HG02973 (cell line): ENCODE measurements at regions not wholly inside any gene's neighbourhood (a gene's known extent, or its start where the extent isn't known, plus 50 kb on each side); places are given as distances from the start of the nearest gene placed in this dataset.
"Not testable (repeated sequence)": the region's sequence is repeated elsewhere in the genome, so short reads cannot be mapped to it uniquely, and the experiment has no call there.

Source experiments
- ATAC-seq: cut with Tn5 transposase; IDR thresholded peaks from one replicate; pipeline ENCODE4 v1.9.1; 2021; ENCODE audit warnings: moderate library complexity; ENCODE audit not compliant: unreplicated experiment

DNA sequence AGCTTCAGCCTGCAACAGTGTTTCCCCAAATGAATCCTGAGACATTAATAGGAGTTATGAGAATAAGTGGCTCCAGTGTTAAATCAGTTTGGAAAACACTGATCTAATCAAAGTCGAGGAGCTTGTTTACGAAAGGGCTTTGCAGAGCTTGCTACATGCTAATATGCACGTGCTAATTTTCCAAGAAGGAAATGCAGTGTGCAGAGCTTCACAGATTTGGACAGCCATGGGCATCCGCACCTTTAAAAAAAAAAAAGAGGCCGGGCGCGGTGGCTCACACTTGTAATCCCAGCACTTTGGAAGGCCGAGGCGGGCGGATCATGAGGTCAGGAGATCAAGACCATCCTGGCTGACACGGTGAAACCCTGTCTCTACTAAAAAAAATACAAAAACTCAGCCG is 79.7 kb upstream of the LMO2 start:
- ATAC-seq, result not testable (repeated sequence)

DNA sequence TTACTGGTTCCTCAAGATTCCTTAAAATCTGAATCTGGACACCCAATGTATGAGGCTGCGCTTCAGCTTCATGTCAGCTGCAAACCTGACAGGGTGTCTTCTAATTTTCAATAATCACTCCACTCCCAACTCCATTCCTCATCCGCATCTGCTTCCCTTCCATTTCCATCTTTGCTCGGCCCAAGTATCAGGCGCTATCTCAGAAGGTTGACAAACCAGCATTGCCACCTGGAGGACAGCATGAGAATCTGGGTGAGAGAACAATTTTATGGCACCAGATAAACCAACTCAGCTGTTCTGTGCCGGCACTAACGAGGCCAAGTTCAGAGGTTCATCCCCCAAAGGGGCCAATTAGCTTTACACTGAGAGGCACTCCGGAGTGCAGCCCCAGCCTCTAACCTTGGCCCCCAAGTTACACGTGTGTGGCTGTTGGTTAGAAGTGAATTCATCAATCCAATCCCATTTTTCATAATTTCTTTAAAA is 79.1 kb upstream of the LMO2 start:
- no peak for ATAC-seq

DNA sequence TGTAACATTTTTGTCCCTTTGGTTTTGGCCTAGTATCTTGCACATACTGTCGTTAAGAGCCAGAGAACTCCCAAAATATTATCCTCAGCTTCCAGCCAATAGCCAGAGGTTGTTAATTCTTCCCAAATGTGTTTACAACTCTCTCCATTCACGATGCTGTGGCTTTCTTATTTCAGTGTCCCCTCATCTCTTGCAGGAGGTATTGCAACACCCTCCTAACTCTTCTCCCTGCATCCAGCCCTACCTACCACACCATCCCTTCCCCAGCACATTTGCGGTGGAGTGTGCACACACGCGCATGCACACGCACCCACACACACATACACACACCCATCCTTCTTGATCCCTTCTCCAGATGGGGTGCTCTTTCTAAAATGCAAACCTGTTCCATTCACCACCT is 75.6 kb upstream of the LMO2 start:
- no peak for ATAC-seq

DNA sequence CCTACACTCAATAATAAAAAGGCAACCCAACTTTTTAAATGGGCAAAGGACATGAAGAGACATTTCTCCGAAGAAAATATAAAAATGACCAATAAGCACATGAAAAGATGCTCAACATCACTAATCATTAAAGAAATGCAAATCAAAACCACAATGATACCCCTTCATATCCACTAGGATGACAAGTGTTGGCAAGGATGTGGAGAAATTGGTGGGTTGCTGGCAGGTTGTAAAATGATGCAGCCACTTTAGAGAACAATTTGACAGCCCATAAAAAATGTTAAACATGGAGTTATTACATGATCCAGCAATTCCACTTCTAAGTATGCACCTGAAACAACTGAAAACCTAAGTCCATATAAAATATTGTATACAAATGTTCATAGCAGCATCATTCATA is 73.2 kb upstream of the LMO2 start:
- no peak for ATAC-seq

DNA sequence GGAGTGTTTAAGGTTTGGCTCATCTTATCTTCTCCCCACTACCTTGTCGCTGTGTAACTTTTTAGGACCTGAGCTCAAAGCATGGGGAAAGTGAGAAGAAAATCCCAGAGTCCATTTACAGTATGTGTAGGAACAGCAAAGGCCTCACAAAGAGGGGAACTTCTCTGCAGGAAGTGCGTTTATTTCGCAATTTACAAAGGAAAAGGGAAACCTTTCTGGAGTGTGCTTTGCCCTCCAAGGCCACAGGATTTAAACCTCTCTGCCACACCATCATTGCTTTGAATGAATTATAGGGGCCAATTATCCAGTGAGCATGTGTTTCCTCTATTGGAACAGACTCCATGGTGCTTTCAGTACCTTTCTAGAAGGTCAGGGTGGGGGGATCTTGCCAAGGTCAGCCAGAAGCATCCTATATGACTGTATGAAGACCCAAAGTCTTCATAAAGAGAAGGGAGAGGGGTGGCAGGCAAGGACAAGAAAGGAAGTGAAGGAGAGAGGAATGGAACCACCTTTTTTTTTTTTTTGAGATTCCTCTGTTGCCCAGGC is 68.1 kb upstream of the LMO2 start:
- ATAC-seq, result no peak

DNA sequence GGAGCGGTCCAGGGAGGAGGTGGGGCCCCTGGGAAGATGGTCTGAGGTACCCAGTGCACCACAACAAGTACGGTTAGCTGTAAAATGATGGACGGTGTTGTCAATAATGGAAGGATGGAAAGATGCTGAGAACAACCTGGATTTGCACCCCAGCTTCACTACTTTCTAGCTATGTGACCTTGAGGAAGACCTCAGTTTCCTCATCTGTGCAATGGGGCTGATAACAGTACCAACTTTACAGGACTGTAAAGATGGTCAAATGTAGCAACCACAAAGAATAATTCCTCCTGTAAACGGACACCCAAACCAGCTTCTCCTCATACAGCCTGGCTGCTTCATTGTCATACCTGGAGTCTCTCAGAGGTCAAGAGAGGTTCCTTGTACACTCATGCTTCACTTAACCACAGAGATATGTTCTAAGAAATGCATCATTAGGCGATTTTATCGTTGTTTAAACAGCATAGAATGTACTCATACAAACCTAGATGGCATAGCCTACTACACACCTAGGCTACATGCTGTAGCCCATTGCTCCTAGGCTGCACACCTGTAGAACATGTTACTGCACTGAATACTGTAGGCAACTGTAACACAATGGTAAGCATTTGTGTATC is 65.5 kb upstream of the LMO2 start:
- ATAC-seq, result no peak

DNA sequence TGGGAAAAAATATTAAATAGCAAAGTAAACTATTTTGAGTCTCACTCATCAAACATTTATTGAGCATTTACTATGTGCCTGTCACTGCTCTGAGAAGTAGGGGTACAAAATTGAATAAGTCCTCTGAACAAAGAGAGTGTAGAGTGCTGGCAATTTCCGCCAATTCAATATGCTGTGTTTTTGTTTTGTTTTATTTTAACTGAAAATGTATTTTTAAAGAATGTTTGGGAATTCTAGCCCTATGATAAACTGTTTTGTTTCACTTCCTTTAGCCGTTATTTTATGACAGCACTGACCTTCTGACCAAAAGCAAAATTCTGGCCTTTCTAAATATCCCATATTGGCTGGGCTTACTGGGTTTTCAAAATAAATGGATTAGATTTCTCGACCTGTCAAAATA is 64.7 kb upstream of the LMO2 start:
- no peak for ATAC-seq

DNA sequence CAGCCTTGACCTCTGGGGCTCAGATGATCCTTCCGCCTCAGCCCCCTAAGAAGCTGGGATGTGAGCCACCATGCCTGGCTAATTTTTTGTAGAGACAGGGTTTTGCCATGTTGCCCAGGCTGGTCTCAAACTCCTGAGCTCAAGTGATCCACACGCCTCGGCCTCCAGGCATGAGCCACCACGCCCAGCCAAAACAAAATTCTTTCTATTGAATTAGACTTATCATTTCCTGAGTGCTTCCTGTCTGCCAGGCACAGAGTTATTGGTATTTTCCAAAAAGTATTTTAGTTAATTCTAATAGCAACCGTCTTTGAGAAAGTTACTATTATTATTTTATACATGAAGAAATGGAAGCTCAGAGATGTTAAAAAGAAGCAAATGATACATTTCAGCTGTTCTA is 61.4 kb upstream of the LMO2 start:
- ATAC-seq, result no peak

DNA sequence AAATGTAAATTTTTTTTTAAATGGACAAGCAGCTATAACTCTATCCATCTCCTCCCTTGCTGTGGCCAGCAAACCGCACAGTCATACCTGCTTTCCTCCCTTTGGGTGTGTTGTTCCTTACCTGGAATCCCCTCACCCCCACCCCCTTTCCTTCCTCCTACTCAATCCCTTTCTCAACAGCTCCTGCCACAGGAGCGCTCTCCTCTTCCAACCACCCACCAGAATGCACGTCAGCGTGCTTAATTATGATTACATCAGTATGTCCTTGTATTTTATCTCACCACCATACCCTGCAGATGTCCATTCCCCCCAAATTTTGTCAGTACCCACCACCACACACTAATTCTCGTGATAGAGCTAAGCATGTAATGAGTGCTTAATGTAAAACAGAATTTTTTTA is 60.9 kb upstream of the LMO2 start:
- ATAC-seq, result no peak

DNA sequence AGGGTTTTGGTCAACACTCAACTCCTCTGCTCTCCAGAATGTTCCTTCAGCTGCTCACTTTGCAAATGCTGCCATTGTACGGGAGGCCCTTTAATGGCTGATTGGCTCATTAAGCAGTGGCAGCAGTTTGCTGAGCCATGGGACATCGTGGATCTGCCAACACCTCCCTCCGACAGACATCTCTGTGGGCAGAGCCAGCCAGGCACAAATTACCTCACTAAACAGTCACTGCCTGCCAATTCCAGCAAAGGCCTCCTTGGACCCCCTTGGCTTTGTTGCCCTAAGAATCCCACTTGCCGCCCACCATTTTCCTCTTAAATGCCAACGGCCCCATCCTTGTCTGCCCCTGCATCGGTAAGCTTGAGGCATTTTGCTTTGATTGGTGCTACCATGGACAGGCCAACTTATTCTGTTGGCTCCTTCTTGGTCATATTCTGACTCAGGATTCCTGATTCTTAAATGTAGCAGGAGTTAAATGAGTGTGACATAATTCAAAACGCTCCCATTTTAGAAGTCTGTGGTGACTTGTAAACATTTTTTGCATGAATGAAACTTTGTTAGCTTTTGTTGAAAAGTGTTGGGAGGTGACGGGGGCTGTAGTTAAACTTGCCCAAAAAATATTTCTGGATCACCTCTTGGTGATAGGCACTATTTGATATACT is 57.5 kb upstream of the LMO2 start:
- no peak for ATAC-seq

DNA sequence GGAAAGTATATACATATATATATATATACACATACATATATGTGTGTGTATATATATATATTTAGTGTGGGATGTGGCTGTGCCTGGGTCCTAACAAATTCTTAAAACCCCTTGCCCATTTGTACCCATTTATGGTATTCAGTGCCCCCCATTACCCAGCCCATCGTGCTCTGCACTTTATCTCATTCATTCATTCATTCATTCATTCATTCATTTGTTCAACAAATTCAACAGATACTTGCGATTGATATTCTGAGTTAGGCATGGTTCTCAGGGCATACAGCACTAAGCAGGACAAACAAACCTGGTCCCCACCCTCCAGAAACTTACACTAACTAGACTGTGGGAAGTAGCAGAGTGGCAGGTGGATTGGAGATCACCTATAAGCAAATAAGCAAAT is 56.6 kb upstream of the LMO2 start:
- ATAC-seq, result no peak

DNA sequence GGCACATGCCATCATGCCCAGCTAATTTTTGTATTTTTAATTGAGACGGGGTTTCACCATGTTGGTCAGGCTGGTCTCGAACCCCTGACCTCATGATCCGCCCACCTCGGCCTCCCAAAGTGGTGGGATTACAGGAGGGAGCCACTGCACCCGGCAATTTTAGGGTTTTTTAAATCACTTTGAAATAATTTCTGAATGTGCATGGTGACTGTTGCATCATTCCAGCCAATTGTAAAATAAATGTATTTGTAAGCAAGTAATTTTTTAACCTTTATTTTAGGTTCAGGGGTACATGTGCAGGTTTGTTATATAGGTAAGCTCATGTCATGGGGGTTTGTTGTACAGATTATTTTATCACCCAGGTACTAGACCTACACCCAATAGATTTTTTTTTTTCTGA is 56.0 kb upstream of the LMO2 start:
- ATAC-seq, result not testable (repeated sequence)

DNA sequence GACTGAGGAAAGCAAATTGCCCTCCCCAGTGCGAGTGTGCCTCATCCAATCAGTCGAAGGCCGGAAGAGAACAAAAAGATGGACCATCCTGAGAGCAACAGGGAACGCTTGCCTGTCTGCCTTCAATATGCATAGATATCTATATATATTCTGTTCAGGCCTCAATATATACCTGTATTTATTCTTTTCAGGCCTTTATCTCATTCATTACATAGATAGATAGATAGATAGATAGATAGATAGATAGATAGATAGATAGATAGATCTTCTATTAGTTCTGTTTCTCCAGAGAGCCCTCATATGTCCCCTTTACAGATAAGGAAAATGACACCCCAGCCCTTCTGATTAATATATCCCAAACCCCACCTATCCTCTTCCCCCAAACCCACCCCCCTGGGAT is 55.1 kb upstream of the LMO2 start:
- ATAC-seq, result no peak

DNA sequence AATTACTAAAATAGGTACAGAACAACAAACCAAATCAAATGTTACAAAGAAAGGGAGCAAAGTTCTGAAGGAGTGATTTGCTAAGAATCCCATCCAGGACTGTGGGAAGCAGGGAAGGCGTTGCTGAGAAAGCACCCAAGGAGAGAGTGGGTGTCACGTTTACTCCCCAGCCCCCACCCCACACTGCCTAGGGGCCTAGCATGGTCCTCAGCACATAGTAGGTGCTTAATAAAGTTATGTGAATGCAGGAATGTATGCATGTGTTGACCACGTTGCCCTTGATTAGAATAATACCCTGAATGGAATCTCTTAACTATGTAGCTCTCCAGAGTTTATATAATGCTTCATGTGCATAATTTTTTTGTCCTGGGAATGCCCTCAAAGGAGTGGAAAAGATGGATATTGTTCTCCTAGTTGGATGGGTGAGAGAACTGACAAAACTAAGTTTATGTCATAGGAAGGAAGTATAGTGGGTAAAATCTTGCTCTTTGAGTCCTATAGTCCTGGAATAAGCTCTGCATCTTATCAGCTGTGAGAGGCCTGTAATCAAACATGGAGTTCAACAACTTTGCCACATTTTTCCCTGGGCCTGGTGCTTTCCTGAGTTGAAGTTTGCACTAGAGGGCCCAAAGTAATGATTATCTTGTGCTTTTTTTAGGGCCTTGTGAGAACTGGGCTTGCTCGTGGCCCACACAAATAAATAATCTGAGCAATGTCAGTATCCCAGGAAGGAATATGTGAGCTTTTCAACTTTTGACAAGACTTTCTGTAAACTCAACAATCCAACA is 53.8 kb upstream of the LMO2 start:
- no peak for ATAC-seq

DNA sequence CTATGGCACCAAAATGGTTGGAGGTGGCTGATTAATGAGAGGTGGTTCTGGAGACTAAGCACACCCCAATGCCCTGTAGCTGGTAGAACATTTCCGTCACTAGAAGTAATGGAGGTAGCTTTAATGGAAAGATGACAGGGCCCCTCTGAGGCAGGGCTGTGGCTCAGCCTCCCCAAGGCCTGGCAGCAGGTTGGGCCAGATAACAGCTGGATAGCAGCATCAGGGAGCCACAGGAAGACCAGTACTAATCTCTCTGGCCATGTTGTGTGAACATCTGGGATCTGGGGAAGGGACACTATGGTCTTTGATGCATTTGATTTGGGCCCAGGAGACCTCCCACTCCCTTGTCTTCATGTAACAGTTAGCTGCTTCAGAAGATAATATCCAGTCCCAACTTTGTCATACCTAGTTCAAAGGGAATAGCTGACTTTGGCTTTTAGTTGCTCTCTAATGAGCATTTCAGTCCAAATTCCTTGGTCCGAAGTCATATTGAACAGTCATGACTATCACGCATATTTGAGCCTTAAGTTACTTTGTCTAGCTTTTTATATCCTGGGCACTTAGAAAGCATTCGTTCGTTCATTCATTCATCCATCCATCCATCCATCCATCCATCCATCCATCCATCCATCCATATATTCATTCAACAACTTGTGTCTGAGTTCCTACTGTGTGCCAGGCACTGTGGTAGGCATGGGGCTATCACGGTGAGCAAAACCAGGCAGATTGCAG is 53.0 kb upstream of the LMO2 start:
- no peak for ATAC-seq

DNA sequence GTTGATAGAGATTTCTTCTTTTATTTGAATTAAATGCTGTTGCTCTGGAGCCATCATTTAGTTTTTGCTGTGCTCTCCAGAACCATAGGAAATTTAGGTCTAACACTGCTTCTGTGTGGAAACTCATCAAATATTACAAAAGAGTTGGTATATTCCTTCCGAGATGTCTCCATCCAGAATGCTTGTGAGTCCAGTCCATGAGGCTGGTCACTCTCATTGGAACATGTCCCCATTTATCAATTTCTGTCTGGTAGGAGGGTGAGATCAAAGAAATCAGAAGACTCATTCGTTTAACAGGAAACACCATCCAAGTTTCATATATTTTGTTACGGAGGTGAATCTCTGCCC is 52.4 kb upstream of the LMO2 start:
- no peak for ATAC-seq

DNA sequence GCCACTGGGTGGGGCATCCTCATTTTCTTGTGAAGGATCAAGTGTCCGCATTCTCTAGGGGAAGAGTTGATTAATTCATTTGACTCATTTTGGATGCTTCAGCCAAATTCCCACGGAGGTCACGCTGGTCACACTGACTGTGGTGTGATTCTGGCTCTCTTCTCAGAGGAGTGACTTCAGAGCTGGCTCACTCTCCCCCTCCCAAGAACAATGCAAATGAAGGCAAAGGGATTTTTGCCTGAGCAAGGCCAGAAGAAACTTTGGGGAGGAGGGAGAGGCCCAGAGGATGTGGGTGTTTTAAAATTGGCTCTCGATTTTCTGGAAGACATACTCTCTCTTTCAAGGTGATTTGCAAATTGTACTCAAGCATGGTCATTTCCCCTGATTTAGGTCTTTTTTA is 51.1 kb upstream of the LMO2 start:
- ATAC-seq, result peak; percentile 52

DNA sequence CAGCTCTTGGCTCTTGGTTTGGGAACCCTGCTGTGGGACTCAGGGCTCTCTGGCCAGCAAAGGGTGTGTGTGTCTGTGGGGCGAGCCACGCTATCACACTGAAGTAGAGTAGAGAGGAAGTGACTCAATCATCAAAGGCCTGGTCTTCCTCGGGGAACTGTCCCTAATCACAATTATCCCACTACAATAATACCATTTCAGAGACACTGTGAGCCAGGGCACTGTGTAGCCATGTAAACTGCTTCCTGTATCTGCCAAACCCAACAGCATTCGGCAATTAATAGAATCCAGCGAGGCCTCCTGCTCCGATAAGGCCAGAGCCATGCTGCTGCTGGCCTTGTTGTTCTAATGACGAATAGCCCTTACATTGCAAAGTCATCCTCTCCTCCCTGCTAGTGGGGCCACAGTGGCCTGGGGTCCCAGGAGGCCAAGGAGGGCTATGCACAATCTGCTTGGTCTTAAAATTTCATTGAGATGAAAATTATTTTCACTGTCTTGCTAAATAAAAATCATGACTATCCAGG is 49.8 kb upstream of the LMO2 start:
- no peak for ATAC-seq
